Tibial nerve (tissue), 4 donors: ENCODE measurements at regions not wholly inside any gene's neighbourhood (a gene's known extent, or its start where the extent isn't known, plus 50 kb on each side); places are given as distances from the start of the nearest gene placed in this dataset.

Experiments used
- DNase-seq, 2 donors: peaks; one replicate each; pipeline ENCODE4 v3.0.0-alpha.2; 2019; ENCODE audit warnings: low spot score in 2 of 2
- H3K27ac ChIP-seq, 4 donors: fragments of 200-600 bp; sonication (generic) in 3 of 4; one replicate each; pipeline ENCODE4 v1.5.1; 2017 to 2019; ENCODE audit warnings: mild to moderate bottlenecking in 1 of 4
- H3K27me3 ChIP-seq, 2 donors: fragments of 200-600 bp; sonication (generic) in 1 of 2; one replicate each; pipeline versions ENCODE4 v1.5.1 to v1.6.0; 2017 to 2019
- H3K36me3 ChIP-seq, 3 donors: fragments of 200-600 bp; sonication (generic); one replicate each; pipeline ENCODE4 v1.5.1; 2018 to 2019
- H3K4me1 ChIP-seq, 4 donors: fragments of 200-600 bp; sonication (generic) in 3 of 4; one replicate each; pipeline ENCODE4 v1.5.1; 2017 to 2019
- H3K4me3 ChIP-seq, 4 donors: fragments of 200-600 bp; sonication (generic) in 3 of 4; one replicate each; pipeline ENCODE4 v1.5.1; 2017 to 2019; ENCODE audit warnings: mild to moderate bottlenecking in 1 of 4, moderate library complexity in 1 of 4
- H3K9me3 ChIP-seq, 4 donors: fragments of 200-600 bp; sonication (generic) in 3 of 4; one replicate each; pipeline ENCODE4 v1.5.1; 2017 to 2019
- EP300 ChIP-seq, 2 donors: sonication (generic); formaldehyde crosslinking; IDR thresholded peaks; one replicate each; pipeline ENCODE4 v1.6.1; 2017; ENCODE audit warnings: antibody characterized with exemption in 2 of 2, mild to moderate bottlenecking in 1 of 2
- POLR2A ChIP-seq, 2 donors: fragments of 450-650 bp; IDR thresholded peaks; one replicate each; pipeline ENCODE4 v1.6.1; 2017; ENCODE audit warnings: antibody characterized with exemption in 2 of 2, mild to moderate bottlenecking in 2 of 2, moderate library complexity in 2 of 2
- WGBS, 2 donors: methylation state at CpG; one replicate each; pipeline ENCODE4 v1.1.5; 2018; 5-methylcytosine and 5-hydroxymethylcytosine counted together
- TF ChIP-seq, protein P1 (sequence below), 5 experiments: fragments of 200-600 bp in 3 of 5; fragments of 450-650 bp in 2 of 5; sonication (generic) in 3 of 5; IDR thresholded peaks; one replicate each; pipeline ENCODE4 v1.5.1; 2016 to 2019; ENCODE audit warnings: antibody characterized with exemption in 5 of 5, mild to moderate bottlenecking in 3 of 5, moderate library complexity in 2 of 5

DNA sequence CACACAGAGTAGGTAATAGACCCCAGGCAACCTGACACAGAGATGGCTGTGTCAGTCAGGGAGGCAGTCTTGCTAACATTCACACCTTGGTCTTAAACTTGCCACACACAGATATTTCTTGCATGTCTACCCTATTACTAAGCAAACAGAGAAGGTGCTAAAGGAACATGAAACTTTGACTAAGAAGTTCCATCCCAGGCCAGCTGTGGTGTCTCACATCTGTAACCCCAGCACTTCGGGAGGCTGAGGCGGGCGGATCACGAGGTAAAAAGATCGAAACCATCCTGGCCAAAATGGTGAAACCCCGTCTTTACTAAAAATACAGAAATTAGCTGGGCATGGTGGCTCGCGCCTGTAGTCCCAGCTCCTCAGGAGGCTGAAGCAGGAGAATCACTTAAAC lies 222.4 kb upstream of the JARID2 start:
- no peak overlapping the region for H3K27ac ChIP-seq
- H3K4me1 ChIP-seq, result no peaks in the 10 kb centered on the region
- H3K27me3 ChIP-seq, result no peaks in the 10 kb centered on the region
- 95 to 97% methylated on average over 8 of the region's 8 CpGs for WGBS, 2 donors
- no peaks in the 10 kb centered on the region for H3K9me3 ChIP-seq
- no peak overlapping the region for H3K4me3 ChIP-seq
- TF ChIP-seq, protein P1, sequence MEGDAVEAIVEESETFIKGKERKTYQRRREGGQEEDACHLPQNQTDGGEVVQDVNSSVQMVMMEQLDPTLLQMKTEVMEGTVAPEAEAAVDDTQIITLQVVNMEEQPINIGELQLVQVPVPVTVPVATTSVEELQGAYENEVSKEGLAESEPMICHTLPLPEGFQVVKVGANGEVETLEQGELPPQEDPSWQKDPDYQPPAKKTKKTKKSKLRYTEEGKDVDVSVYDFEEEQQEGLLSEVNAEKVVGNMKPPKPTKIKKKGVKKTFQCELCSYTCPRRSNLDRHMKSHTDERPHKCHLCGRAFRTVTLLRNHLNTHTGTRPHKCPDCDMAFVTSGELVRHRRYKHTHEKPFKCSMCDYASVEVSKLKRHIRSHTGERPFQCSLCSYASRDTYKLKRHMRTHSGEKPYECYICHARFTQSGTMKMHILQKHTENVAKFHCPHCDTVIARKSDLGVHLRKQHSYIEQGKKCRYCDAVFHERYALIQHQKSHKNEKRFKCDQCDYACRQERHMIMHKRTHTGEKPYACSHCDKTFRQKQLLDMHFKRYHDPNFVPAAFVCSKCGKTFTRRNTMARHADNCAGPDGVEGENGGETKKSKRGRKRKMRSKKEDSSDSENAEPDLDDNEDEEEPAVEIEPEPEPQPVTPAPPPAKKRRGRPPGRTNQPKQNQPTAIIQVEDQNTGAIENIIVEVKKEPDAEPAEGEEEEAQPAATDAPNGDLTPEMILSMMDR (IDR thresholded peaks at IDR 0.05), result no peak
- TF ChIP-seq POLR2A (IDR thresholded peaks at IDR 0.05), result no peak
- TF ChIP-seq EP300 (IDR thresholded peaks at IDR 0.05), result no peak
- no peaks in the 10 kb centered on the region for H3K36me3 ChIP-seq
- no peak for DNase-seq

DNA sequence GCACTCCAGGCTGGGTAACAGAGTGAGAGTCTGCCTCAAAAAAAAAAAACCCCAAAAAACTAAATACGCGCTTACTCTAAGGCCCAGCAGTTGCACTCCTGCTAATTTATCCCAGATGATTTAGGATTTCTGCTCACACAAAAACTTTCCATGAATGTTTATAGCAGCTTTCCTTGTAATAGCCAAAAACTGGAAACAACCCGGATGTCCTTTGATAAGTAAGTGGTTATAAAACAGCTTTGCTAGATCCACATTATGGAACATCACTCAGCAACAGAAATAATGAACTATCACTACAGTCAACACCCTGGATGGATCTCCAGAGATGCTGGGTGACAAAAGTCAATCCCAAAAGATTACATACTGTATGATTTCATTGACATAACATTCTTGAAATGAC lies 220.4 kb upstream of the JARID2 start:
- H3K36me3 ChIP-seq, result no peaks in the 10 kb centered on the region
- 73 to 78% methylated on average over 3 of the region's 3 CpGs for WGBS, 2 donors
- no peak overlapping the region for H3K4me3 ChIP-seq
- DNase-seq, result no peak
- no peaks in the 10 kb centered on the region for H3K27me3 ChIP-seq
- H3K4me1 ChIP-seq, result no peaks in the 10 kb centered on the region
- TF ChIP-seq, protein P1 (IDR thresholded peaks at IDR 0.05), result no peak
- H3K27ac ChIP-seq, result no peak overlapping the region
- H3K9me3 ChIP-seq, result no peaks in the 10 kb centered on the region

DNA sequence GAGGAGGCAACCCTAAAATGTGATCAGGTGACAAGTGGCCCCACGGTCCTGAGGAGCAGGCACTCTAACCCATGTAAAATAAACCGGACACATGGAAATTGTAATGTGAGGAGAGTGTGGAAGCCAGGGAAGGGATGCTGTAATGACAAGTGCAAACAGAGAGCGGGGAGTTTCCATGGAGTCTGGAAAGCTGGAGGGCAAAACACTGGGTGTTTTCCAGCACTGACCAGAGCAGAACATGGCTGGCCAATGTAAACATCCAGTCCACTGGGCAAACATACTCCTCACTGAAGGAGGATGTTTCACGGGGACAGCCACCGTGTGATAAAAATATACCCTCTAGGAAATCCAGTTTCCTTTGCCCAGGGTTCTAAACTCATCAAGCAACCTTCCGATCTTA lies 219.0 kb upstream of the JARID2 start:
- no peak overlapping the region for H3K4me3 ChIP-seq
- WGBS, 2 donors, result 55 to 58% methylated on average over 6 of the region's 6 CpGs

DNA sequence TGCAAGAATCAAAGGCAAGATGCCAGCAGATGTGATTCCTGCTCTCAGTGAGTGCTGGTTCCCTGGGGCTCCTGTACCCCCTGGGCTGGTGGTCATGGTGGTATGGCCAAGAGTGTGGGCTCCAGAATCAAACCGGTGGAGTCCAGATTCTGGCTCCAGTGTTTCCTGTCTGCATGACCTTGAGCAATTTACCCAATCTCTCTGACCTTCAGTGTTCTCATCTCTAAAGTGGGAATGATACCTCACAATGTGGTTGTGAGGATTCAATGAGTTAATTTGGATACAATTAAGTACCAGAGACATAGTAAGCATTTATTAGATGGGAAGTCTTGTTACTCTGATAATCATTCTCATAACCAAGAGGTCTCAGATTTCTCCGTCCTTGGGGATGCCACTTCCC lies 218.4 kb upstream of the JARID2 start:
- Histone ChIP-seq H3K27me3 (no peaks in the 10 kb centered on the region), H3K4me3 (no peak overlapping the region), H3K4me1 (no peaks in the 10 kb centered on the region), H3K9me3 (no peaks in the 10 kb centered on the region), H3K36me3 (no peaks in the 10 kb centered on the region), H3K27ac (no peak overlapping the region)
- 88 to 90% methylated on average over 2 of the region's 2 CpGs for WGBS, 2 donors
- no peak for DNase-seq
- no peak for TF ChIP-seq EP300 (IDR thresholded peaks at IDR 0.05)
- no peak for TF ChIP-seq POLR2A (IDR thresholded peaks at IDR 0.05)
- TF ChIP-seq, protein P1 (IDR thresholded peaks at IDR 0.05), result no peak

More for the DNA sequence above, 219.0 kb upstream of the JARID2 start:
- no peaks in the 10 kb centered on the region for H3K4me1 ChIP-seq
- no peak for TF ChIP-seq POLR2A (IDR thresholded peaks at IDR 0.05)
- no peak for TF ChIP-seq EP300 (IDR thresholded peaks at IDR 0.05)
- TF ChIP-seq, protein P1 (IDR thresholded peaks at IDR 0.05), result no peak
- H3K9me3 ChIP-seq, result no peaks in the 10 kb centered on the region
- no peak for DNase-seq
- H3K36me3 ChIP-seq, result no peaks in the 10 kb centered on the region
- no peaks in the 10 kb centered on the region for H3K27me3 ChIP-seq
- no peak overlapping the region for H3K27ac ChIP-seq

DNA sequence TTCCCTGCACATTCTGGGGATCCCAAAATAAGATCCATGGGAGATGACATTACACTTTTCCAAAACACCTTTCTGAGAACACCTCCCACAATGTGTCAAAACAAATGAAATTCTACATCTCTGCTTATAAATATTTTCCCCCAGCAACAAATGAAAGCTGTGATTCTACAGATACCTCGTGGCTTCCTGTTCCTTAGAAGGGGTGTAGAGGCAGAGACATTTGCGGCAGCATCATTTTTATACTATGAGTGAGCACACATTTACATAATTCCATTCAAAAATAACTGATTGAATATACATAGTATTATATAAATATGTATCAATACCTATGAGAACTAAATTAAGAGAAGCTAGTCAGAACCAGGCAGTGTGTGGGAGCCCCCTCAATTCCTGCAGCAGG lies 213.9 kb upstream of the JARID2 start:
- no peak overlapping the region for H3K27ac ChIP-seq
- 78 to 88% methylated on average over 2 of the region's 2 CpGs for WGBS, 2 donors
- DNase-seq, result no peak
- no peak overlapping the region for H3K4me3 ChIP-seq
- H3K4me1 ChIP-seq, result peaks cover 0 to 10% (median 0%) of the 10 kb centered on the region in 4 donors
- no peaks in the 10 kb centered on the region for H3K9me3 ChIP-seq
- no peaks in the 10 kb centered on the region for H3K27me3 ChIP-seq
- TF ChIP-seq POLR2A (IDR thresholded peaks at IDR 0.05) (no peak), EP300 (IDR thresholded peaks at IDR 0.05) (no peak)
- TF ChIP-seq, protein P1 (IDR thresholded peaks at IDR 0.05), result no peak
- H3K36me3 ChIP-seq, result no peaks in the 10 kb centered on the region
